Transverse colon (tissue), 3 donors: ENCODE measurements at regions not wholly inside any gene's neighbourhood (a gene's known extent, or its start where the extent isn't known, plus 50 kb on each side); places are given as distances from the start of the nearest gene placed in this dataset.

Experiments used
- CTCF ChIP-seq, 5 experiments: fragments of 200-600 bp in 3 of 5; fragments of 450-650 bp in 2 of 5; sonication (generic) in 3 of 5; IDR thresholded peaks; 1 replicate in 2 of 5; 2 replicates in 3 of 5; pipeline ENCODE4 v1.5.1; 2016 to 2017; ENCODE audit warnings: antibody characterized with exemption in 5 of 5, inconsistent platforms in 3 of 5, mild to moderate bottlenecking in 2 of 5, moderate library complexity in 1 of 5
- EP300 ChIP-seq: sonication (generic); formaldehyde crosslinking; IDR thresholded peaks from one replicate; pipeline ENCODE4 v1.6.1; 2017; ENCODE audit warnings: antibody characterized with exemption, low read depth
- POLR2A ChIP-seq: fragments of 450-650 bp; IDR thresholded peaks from one replicate; pipeline ENCODE4 v1.6.1; 2016; ENCODE audit warnings: antibody characterized with exemption, mild to moderate bottlenecking, moderate library complexity

GRCh38 chr13:62525652-62526051, 1110.0 kb upstream of the PCDH20 start:
- TF ChIP-seq POLR2A (no peak), CTCF (IDR thresholded peaks at IDR 0.05) (no peak), EP300 (no peak)
